PFSK-1 (cell line): ENCODE measurements at regions not wholly inside any gene's neighbourhood (a gene's known extent, or its start where the extent isn't known, plus 50 kb on each side); places are given as distances from the start of the nearest gene placed in this dataset.

Experiments
- POLR2AphosphoS5 ChIP-seq: IDR thresholded peaks from 2 replicates; pipeline ENCODE4 v1.6.1; 2012; ENCODE audit warnings: low read depth, mild to moderate bottlenecking, control low read depth, low read length, moderate library complexity
- SIN3A ChIP-seq: IDR thresholded peaks from 2 replicates; pipeline ENCODE4 v1.6.1; 2012; ENCODE audit warnings: mild to moderate bottlenecking, low read length, moderate library complexity, borderline replicate concordance; ENCODE audit not compliant: insufficient read depth
- TF ChIP-seq, protein P1 (sequence below), 2 experiments: IDR thresholded peaks; 2 replicates each; pipeline versions ENCODE4 v1.6.1 to v1.8.0; 2011 to 2012; ENCODE audit warnings: low read depth in 2 of 2, low read length in 2 of 2, control low read depth in 1 of 2, inconsistent platforms in 1 of 2, mild to moderate bottlenecking in 1 of 2, moderate library complexity in 1 of 2; ENCODE audit not compliant: insufficient read depth in 1 of 2

DNA sequence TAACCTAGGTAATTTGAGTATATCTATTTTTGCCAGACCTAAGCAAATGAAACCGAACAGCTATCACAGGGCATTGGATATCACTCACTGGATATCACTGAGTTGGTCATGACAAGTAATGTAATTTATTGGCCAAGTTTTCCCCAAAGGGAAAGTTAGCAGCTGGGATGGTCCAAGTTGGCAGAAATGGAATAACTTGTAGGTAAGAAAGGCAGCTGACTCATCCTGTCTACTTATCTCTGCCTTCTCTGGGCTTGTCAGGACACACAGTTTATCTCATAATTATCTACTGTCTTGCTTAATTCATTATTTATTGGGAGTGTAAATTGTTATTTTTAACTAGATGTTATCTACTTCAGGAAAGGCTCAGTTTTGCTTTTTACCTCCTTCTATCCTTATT is 502.0 kb upstream of the DPP6 start:
- TF ChIP-seq, protein P1, sequence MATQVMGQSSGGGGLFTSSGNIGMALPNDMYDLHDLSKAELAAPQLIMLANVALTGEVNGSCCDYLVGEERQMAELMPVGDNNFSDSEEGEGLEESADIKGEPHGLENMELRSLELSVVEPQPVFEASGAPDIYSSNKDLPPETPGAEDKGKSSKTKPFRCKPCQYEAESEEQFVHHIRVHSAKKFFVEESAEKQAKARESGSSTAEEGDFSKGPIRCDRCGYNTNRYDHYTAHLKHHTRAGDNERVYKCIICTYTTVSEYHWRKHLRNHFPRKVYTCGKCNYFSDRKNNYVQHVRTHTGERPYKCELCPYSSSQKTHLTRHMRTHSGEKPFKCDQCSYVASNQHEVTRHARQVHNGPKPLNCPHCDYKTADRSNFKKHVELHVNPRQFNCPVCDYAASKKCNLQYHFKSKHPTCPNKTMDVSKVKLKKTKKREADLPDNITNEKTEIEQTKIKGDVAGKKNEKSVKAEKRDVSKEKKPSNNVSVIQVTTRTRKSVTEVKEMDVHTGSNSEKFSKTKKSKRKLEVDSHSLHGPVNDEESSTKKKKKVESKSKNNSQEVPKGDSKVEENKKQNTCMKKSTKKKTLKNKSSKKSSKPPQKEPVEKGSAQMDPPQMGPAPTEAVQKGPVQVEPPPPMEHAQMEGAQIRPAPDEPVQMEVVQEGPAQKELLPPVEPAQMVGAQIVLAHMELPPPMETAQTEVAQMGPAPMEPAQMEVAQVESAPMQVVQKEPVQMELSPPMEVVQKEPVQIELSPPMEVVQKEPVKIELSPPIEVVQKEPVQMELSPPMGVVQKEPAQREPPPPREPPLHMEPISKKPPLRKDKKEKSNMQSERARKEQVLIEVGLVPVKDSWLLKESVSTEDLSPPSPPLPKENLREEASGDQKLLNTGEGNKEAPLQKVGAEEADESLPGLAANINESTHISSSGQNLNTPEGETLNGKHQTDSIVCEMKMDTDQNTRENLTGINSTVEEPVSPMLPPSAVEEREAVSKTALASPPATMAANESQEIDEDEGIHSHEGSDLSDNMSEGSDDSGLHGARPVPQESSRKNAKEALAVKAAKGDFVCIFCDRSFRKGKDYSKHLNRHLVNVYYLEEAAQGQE (IDR thresholded peaks at IDR 0.05; ENCODE audit: insufficient read depth in 1 of 2, low read depth in 2 of 2, low read length in 2 of 2): no peak
- TF ChIP-seq POLR2AphosphoS5 (no peak), SIN3A (no peak)
